Right kidney (tissue), 1 donor: ENCODE measurements at regions not wholly inside any gene's neighbourhood (a gene's known extent, or its start where the extent isn't known, plus 50 kb on each side); places are given as distances from the start of the nearest gene placed in this dataset.
"Not testable (repeated sequence)": the region's sequence is repeated elsewhere in the genome, so short reads cannot be mapped to it uniquely, and the experiment has no call there.

ENCODE experiments used
- DNase-seq: peaks from one replicate; pipeline ENCODE4 v3.0.0-alpha.2; 2016

DNA sequence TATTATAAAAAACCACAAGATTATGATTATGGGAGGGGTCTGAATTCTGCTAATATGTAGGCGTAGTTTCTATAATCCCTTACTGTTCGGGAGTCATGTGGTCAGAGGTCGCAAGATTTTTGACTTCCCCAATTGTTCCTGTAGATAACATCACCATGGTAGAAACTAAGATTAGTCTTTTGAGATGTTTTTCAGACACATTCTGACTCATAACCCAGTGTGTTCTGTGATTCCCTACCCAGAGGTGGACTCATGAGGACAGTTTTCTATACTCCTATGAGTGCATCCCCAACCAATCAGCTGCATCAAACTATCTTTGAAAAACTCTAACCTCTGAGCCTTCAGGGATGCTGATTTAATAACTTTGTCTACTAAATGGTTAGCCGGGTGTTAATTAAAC, 175.5 kb downstream of the RFPL4B start:
- DNase-seq: no peak

DNA sequence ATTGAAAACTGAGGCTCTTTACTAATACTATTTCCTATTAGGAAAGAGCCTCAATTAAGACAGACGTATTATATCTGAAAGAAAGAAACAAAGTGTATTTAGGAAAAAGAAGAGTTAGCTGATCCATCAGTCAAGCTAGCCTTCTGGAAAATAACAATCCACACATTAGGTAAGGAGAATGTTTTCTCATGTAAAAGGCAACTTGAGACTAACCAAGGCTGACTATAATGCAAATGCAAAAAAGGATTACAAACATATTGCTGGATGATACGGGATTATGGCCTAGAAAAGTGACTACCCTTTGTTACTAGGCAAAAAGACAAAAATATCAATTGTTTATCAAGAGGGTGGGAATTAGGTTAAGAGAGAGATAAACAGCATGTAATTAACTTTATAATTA, 176.9 kb downstream of the RFPL4B start:
- no peak for DNase-seq

DNA sequence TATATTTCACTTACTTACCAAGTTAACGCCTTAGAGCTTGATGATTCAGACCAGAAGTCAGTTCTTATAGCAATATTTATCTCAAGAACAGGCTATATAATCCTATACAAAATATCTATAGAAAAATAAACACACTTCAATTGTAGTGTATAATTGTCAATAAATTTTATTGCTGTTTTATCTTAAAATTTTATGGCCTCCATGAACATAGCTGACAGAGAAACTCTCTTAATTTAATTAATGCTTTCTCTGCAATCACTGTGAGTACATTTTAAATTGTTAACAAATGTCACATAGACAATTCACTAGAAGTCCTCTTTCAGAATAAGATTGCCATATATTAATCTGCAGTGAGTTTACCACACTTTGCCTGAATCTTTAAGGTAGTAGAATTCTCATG, 178.6 kb downstream of the RFPL4B start:
- DNase-seq: no peak

DNA sequence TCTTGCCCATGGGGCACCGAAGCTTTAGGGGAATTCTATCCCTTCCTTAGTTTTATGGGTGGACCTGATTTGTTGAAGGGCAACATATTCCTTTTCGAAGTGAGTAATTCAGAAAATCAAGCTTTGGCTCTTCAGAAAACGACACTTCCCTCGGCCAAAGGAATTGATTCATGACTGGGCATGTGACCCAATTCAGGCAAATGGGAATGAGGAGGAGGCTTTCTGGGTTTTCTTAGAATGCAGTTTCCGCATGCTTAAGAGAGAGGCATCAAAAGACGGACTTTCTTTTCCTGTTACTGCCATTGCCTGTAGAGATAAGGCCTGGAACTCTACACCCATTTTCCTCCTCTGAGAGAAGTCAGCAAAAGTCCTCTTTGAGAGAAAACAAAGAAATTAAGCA, 179.5 kb downstream of the RFPL4B start:
- no peak for DNase-seq

DNA sequence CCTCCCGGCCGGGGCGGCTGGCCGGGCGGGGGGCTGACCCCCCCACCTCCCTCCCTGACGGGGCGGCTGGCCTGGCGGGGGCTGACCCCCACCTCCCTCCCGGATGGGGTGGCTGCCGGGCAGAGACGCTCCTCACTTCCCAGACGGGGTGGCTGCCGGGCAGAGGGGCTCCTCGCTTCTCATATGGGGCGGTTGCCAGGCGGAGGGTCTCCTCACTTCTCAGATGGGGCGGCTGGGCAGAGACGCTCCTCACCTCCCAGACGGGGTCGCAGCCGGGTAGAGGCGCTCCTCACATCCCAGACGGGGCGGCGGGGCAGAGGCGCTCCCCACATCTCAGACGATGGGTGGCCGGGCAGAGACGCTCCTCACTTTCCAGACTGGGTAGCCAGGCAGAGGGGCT, 181.2 kb downstream of the RFPL4B start:
- DNase-seq: not testable (repeated sequence)

DNA sequence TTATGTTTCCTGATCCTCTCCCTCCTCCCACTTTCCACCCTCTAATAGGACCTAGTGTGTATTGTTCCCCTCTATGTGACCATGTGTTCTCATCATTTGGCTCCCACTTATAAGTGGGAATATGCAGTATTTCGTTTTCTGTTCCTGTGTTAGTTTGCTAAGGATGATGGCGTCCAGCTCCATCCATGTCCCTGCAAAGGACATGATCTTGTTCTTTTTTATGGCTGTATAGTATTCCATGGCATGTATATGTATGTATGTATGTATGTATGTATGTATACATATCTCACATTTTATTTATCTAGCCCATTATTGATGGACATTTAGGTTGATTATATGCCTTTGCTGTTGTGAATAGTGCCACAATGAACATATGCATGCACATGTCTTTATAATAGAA, 188.7 kb downstream of the RFPL4B start:
- DNase-seq: no peak

DNA sequence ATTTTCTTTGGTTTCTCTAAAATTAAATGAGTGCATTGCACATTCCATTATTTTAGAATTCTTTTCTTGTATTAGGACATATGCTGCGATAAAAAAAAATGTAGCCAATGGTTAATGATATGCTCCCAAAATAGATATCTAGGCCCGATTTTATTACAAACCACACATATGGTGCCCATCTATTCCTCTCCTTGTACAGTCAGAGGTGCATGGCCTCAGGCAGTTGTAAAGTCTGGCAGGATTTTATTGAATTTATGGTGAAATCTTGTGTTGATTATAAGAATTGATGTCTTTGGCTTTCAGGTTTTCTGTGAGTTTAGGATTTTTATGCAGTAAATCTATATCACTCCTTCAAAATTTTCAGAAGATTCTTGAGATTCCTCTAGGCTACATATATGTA, 192.2 kb downstream of the RFPL4B start:
- DNase-seq: no peak

DNA sequence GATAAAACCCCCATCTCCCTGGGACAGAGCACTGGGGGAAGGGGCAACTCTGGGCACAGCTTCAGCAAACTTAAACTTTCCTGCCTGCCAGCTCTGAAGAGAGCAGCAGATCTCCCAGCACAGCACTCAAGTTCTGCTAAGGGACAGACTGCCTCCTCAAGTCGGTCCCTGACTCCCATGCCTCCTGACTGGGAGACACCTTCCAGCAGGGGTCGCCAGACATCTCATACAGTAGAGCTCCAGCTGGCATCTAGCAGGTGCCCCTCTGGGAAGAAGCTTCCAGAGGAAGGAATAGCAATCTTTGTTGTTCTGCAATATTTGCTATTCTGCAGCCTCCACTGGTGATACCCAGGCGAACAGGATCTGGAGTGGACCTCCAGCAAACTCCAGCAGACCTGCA, 194.7 kb downstream of the RFPL4B start:
- DNase-seq: not testable (repeated sequence)

DNA sequence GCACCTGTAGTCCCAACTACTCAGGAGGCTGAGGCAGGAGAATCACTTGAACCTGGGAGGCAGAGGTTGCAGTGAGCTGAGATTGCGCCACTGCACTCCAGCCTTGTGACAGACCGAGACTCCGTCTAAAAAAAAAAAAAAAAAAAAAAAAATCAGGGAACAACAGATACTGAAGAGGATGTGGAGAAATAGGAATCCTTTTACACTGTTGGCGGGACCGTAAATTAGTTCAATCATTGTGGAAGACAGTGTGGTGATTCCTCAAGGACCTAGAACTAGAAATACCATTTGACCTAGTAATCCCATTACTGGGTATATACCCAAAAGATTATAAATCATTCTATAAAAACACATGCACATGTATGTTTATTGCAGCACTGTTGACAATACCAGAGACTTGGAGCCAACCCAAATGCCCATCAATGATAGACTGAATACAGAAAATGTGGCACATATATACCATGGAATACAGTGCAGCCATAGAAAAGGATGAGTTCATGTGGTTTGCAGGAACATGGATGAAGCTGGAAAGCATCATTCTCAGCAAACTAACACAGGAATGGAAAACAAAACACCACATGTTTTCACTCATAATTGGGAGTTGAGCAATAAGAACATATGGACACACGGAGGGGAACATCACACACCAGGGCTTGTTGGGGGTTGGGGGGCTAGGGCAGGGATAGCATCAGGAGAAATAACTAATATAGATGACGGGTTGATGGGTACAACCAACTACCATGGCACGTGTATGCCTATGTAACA, 200.4 kb downstream of the RFPL4B start:
- not testable (repeated sequence) for DNase-seq

DNA sequence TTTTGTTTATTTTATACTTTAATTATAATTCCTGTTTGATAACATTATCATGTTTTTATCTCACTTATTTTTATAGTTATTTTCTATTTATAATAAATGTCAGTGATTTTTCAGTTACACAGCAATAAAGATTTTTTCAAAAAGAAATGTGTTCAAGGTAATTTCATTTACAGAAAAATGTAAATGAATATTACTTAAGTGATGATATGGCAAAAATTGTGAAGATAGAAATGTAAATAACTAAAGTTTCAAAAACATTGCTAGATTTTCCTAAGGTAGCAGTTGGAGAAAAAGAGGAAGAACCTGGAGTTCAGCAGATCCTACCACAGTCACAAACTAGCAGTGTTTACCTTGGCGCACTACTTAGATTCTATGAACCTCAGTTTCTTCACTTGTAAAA, 202.6 kb downstream of the RFPL4B start:
- no peak for DNase-seq

DNA sequence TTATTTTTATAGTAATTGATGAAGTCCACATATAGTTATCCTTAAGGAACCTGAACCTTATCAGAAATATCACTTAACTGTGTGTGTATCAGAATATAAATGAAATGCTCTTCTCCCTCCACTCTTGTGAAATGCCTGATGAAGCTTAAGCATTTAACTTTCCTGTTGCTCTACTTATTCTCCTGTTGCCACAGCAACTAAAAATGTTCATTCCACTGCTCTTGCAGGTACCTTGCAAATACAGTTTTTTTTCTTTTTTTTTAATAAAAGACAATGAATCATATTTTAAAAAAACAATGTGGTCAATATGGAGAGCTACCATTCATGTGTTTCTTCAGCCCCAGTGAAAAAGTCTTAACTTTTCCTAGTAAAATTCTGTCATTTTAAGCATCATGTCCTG, 210.3 kb downstream of the RFPL4B start:
- no peak for DNase-seq

DNA sequence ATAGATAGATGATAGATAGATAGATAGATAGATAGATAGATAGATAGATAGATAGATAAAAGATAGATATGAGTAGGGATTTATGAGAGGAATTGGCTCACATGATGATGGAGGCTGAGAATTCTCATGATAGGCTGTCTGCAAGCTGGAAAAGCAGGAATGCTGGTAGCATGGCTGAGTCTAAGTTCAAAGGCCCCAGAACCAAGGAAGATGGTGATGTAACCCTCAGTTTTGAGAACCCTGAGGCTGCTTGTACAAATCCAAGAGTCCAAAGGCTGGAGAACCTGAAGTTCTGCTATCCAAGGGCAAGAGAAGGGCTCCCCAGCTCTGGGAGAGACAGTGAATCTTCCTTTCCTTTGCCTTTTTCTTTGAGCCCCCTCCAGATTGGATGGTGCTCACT, 210.8 kb downstream of the RFPL4B start:
- DNase-seq: no peak

DNA sequence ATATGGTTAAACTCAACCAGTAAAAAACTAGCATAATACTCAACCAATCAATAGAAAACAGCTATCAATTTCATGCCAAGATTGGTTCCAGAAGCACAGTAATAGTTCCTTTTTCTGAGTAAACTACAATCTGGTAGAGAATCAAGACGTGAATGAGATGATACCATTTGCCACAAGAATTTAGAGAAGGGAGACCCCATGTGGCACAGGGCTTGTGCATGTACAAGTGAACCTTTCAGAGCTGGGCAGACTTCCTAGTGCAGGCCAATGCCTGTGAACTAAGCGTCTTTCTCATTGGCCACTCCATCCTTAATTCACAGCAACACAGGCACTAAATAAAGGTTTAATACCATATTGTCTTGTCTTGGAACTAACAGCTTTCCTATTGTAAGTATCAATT, 213.5 kb downstream of the RFPL4B start:
- no peak for DNase-seq

DNA sequence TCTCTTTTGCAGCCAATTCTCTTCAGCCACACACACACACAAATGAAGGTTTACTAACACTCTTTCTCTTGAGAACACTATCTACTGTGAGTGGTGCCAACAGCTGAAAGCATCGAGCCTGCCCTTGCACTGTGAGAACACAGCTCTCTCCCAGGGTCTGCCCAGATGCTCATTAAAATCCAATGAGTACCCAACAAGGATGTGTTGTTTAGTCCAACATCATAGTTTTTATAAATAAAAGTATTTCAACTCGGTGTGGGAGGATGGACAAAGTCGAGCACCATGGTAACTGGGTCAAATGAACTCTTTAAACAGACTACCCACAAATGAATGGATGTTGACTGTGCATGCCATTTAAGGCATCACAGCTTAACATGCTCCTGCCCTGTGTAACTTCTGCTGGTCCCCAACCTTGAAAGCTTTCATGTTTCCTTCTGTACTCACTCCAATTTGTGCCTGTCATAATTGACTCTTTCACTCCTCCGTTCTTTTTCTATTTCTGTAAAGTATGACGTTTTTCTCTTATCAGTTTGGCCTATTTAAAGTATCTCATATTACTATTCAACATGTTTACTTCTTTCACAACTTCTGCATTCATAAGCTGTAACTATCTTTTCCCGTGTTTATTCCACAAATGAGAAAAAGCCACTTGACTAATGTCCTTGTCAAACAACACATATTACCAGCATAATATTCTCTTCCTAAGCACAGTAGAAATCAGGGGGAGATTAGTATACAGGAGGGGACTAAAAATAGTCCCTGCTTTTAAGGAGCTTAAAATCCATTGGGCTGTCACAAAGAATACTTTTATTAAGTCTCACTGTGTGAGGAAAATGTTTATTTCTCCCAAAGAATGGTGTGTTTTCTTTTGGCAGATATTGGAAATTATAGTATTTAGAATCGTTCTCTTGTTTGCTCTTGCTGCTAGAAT, 215.4 kb downstream of the RFPL4B start:
- no peak for DNase-seq

DNA sequence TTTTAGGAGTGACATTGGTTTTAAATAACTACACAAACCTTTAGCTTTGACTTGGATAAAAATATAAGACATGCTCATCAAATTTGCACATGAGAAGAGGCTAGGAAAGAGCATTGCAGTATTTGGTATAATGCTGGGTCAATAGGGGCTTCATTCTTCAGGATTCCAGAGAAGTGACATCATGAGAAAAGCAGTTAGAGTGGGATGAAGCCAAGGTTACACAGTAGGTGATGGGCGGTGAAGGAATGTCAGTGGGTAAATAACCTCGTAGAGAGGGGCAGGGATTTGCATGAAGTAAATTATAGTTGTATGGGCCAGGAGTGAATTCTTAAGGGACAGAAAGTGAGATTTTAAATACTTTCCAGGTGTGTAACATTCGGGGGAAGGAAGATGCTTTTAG, 216.2 kb downstream of the RFPL4B start:
- no peak for DNase-seq

DNA sequence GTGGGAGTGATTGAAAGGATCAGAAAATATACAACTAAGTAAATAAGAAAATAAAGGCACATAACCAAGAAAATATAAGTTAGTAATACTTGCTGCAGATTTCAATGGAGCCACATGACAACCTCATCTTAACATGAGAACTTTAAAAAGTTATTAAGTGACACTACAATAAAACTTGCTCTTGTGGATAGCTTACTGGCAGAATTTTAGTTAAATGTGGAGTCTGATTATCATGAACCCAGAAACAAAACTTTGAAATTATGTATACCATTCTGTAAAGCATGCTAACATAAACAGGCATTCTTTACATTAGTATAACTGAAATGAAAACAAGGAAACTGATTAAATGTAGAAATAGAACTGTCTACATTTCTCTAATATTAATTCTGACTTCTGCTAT, 220.9 kb downstream of the RFPL4B start:
- no peak for DNase-seq

DNA sequence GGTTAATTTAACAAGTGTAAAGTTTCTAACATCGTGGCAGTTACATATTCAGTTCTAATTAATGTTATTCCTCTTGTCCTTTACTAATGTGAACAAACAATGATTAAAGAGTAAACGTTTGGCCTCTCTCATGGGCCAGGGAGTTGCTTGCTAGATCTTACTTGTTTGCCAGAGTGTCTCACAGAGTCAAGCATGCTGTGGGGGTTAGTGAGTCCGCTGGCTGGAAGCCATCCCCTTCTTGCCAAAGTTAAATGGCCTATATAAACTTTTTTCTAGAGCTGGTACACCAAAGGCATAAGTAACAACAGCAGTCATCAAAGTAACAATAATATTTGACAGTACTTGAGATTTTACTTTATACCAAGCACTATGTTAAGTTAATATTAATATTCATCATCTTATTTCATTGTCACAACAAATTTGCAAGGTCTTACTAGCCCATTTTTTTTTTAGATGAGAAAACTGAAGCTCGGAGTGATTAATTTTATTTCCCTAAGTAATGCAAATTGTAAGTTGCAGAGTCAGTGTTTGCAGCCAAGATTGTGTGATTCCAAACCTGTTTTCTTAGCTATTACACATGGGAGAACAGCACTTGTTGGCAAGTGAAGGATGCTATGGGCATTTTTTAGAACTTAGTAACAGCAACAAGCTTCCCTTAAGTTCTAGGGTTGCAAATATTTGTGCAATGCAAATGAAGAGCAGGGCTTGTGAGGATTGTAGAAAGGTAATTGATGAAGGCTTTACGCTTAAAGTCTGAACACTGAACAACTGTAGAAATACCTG, 224.5 kb downstream of the RFPL4B start:
- DNase-seq: no peak

DNA sequence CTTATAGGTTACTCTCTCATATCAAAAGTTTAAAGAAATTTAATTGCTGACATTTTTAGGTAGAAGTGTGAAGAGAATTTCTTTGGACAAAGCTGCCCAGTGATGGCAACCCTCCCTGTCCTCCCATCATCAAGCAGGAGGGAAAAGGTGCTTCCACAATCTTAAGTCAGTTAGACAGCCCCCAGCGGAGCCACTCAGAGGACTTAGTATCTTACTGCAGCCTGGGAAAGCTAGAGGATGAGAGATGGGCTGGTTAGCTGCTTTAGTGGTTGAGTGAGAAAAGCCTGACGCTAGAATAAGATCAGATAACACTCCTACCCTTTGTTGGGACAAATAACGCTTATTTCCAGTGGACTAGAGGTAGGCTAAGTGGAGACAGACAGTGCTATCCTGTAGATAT, 227.1 kb downstream of the RFPL4B start:
- DNase-seq: no peak

DNA sequence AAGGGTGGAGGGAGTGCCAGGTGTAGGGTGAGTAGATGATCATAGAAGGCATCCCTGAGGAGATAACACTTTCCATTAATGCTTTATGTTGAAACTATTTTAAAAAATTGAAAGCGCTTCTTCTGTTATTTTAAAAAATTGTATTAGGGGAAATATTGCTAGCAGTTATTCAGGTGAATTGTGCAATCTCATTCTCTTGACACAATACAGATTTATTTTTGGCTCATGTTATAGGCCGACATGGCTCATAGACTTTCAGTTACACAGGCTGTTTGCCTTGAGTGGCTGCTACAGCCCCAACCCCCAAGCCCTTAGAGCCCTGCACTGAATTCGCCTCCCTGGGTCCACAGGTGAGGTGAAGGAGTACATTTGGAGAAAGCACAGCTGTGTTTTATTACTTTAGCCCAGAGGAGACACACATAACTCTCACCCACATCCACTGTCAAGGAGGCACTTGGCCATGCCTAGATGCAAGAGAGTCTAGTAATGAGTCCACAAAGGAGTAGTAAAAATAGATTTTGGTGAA, 228.2 kb downstream of the RFPL4B start:
- no peak for DNase-seq

DNA sequence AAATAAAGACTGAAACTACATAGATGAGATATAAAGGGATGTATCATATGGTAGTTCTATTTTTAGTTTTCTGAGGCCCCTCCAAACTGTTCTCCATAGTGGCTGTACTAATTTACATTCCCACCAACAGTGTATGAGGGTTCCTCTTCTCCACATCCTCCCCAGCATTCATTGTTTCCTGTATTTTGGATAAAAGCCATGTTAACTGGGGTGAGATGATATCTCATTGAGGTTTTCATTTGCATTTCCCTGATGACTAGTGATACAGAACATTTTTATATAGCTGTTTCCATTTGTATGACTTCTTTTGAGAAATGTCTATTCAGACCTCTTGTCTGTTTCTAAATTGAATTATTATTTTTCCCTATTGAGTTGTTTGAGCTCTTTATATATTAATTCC, 229.3 kb downstream of the RFPL4B start:
- DNase-seq: no peak

DNA sequence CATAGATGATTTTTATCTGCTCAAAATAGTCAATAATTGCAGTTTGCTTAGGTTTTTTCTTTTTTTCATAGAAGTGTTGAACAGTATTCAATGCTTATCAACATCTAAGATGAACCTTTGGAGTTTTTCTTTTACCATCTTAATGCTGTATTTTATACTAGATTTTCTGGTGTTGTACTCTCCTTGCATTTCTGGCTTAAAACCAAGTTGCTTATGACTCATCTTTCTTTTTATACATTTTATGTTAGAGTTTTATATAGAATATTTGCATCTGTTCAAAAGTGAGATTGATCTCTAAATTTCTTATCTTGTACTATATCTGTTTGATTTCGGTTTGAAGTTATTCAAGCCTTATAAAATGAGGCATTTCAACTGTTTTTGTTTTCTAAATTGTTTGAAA, 232.5 kb downstream of the RFPL4B start:
- DNase-seq: no peak

DNA sequence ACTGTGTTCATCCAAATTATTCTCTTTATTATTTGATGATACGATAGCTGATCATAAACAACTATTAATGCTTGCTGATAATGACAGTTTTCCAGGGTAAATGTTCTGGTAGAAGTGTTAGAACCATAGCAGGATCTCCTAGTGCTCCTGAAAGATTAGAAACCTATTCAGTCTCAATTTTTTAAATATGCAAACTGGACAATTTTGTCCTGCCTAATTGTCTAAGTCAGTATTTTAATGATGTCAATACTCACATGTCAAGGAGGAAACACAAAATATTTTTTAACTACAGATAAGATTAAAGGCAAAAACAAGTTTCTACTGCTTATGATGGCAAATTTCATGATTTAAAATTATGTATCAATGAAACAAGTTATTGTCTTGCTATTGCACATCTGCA, 233.9 kb downstream of the RFPL4B start:
- DNase-seq: no peak

DNA sequence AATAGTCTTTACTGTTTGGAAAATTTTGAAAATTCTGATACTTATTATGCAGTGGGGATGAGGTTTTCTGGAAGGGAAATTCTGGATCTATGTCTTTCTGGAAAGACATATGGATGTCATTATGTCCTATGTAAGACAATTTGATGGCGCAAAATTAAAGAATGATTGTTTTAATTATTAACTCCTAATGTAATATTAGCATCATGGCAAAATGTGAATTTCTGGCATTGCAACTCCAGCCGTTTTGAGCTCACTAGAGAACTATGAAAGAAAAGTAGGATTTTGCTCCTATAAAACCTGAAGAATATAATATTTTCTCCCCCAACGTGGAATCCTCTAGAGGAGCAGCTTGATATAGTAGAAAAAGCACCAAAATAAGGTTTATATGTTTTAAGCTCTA, 243.2 kb downstream of the RFPL4B start:
- DNase-seq: no peak
